ENCODE measurements at regions not wholly inside any gene's neighbourhood (a gene's known extent, or its start where the extent isn't known, plus 50 kb on each side); places are given as distances from the start of the nearest gene placed in this dataset.

GRCh38 chr4:100816436-100817045 is 298.7 kb upstream of the EMCN start:
- no peak overlapping the region for H4K91ac ChIP-seq (ENCODE audit: insufficient read length, low read depth, low read length)
- no peak overlapping the region for H2BK120ac ChIP-seq (ENCODE audit: low read depth, low read length, poor library complexity, severe bottlenecking)
- H4K5ac ChIP-seq (ENCODE audit: insufficient read length, low read depth, low read length) = no peak overlapping the region
- no peaks in the 10 kb centered on the region; a peak in 1 of 5 replicates for H3K9me3 Mint-ChIP-seq
- H3K36me3 Mint-ChIP-seq (ENCODE audit: insufficient read depth in 1 of 3, low read depth in 3 of 3) = no peaks in the 10 kb centered on the region
- H2BK12ac ChIP-seq (ENCODE audit: insufficient read length, low read depth, low read length) = no peak overlapping the region
- H3K18ac ChIP-seq (ENCODE audit: insufficient read length, low read depth, low read length) = no peak overlapping the region
- H3K4me2 ChIP-seq (ENCODE audit: insufficient read depth, insufficient read length, low read length) = no peak overlapping the region
- WGBS (ENCODE audit: extremely low coverage, insufficient read length, low lambda C conversion rate) = no CpG with 5 or more reads among the region's 2 CpGs
- no peak overlapping the region for H3K14ac ChIP-seq (ENCODE audit: insufficient read depth, low read length)
- H3K27ac Mint-ChIP-seq = no peak overlapping the region
- H3K27ac ChIP-seq (ENCODE audit: insufficient read length, low read depth, low read length) = no peak overlapping the region
- no peak overlapping the region for H3K4me3 Mint-ChIP-seq
- H3K79me2 ChIP-seq (ENCODE audit: insufficient read depth, low read length) = no peaks in the 10 kb centered on the region
- H3K27me3 ChIP-seq (ENCODE audit: insufficient read depth, low read length) = no peaks in the 10 kb centered on the region; the same call in 1 of the 2 replicates
- H3K79me1 ChIP-seq (ENCODE audit: insufficient read depth, low read depth, low read length, poor library complexity, severe bottlenecking) = no peaks in the 10 kb centered on the region
- DNase-seq = no peak
- H3K4ac ChIP-seq (ENCODE audit: low read depth, low read length) = no peak overlapping the region
- no peak overlapping the region for H3K9ac ChIP-seq (ENCODE audit: extremely low read depth, insufficient read length, low read length)
- H3K56ac ChIP-seq (ENCODE audit: insufficient read length, low read depth, low read length) = no peak overlapping the region
- no peak overlapping the region for H3T11ph ChIP-seq (ENCODE audit: low read length)
- H3K27me3 Mint-ChIP-seq (ENCODE audit: low read depth) = peaks cover 5% of the 10 kb centered on the region
- H2BK20ac ChIP-seq (ENCODE audit: low read depth, low read length, poor library complexity, severe bottlenecking) = no peak overlapping the region
- peaks cover 5 to 8% of the 10 kb centered on the region in 2 experiments; a peak in 3 of 4 replicates for H3K4me1 Mint-ChIP-seq
- no peaks in the 10 kb centered on the region for H4K20me1 ChIP-seq (ENCODE audit: control insufficient read depth, insufficient read depth, insufficient read length)
- no peak overlapping the region for H2BK15ac ChIP-seq (ENCODE audit: low read depth, low read length)
- H2AFZ ChIP-seq (ENCODE audit: low read length) = no peak overlapping the region
- H4K8ac ChIP-seq (replicated peaks; ENCODE audit: insufficient read length, low read depth, low read length) = no peak overlapping the region
- no peaks in the 10 kb centered on the region for H3K23me2 ChIP-seq (ENCODE audit: insufficient read length, low read depth, low read length, poor library complexity, severe bottlenecking)
- no peak overlapping the region for H2AK5ac ChIP-seq (ENCODE audit: insufficient read length, low read length)
- no peak overlapping the region for H2BK5ac ChIP-seq (ENCODE audit: insufficient read length, low read length)
- H3K23ac ChIP-seq (ENCODE audit: insufficient read length, low read depth, low read length) = no peak overlapping the region
- H3K4me1 ChIP-seq (ENCODE audit: insufficient read depth, low read length) = no peaks in the 10 kb centered on the region; the same call in 1 of the 2 replicates
- H3K9me3 ChIP-seq (ENCODE audit: control insufficient read depth, low read depth, low read length) = no peaks in the 10 kb centered on the region
- no peak for TF ChIP-seq CTCF (conservative IDR thresholded peaks at IDR 0.05)

Data from H9 (cell line).